A549 (cell line): ENCODE measurements at regions not wholly inside any gene's neighbourhood (a gene's known extent, or its start where the extent isn't known, plus 50 kb on each side); places are given as distances from the start of the nearest gene placed in this dataset.

ENCODE experiments used
- HOXB5 ChIP-seq: fragments of 250-450 bp; sonication (Bioruptor Pico); IDR thresholded peaks from 2 replicates; pipeline ENCODE4 v1.5.0; 2020; ENCODE audit warnings: mild to moderate bottlenecking, moderate library complexity
- NFE2L2 ChIP-seq: fragments of 150-350 bp; conservative IDR thresholded peaks from 2 replicates; pipeline ENCODE4 v1.6.1; 2014; ENCODE audit warnings: low read length
- PHF8 ChIP-seq: fragments of 200-600 bp; sonication (generic); IDR thresholded peaks from 2 replicates; pipeline ENCODE4 v1.6.1; 2016; ENCODE audit warnings: low read depth, mild to moderate bottlenecking, antibody characterized with exemption, moderate library complexity, borderline replicate concordance
- POLR2A ChIP-seq: IDR thresholded peaks from 2 replicates; pipeline ENCODE4 v1.6.1; 2012; ENCODE audit warnings: mild to moderate bottlenecking, low read length
- RFX5 ChIP-seq: fragments of 450-650 bp; IDR thresholded peaks from 2 replicates; pipeline ENCODE4 v1.7.1; 2014; ENCODE audit warnings: antibody characterized with exemption, mild to moderate bottlenecking, moderate library complexity
- RNF2 ChIP-seq: fragments of 200-600 bp; sonication (generic); IDR thresholded peaks from 2 replicates; pipeline ENCODE4 v1.6.1; 2016; ENCODE audit warnings: low read depth, mild to moderate bottlenecking, antibody characterized with exemption, moderate library complexity, borderline replicate concordance
- SMC3 ChIP-seq: fragments of >200 bp; sonication (Bioruptor Twin); formaldehyde crosslinking; IDR thresholded peaks from 3 replicates; pipeline ENCODE4 v1.6.1; 2018; ENCODE audit warnings: inconsistent platforms
- TF ChIP-seq, protein P1 (sequence below): fragments of 250-450 bp; sonication (Bioruptor Pico); IDR thresholded peaks from 2 replicates; pipeline ENCODE4 v1.5.0; 2021; ENCODE audit warnings: mild to moderate bottlenecking, moderate library complexity, borderline replicate concordance
- TF ChIP-seq, protein P2 (sequence below): fragments of 450-650 bp; IDR thresholded peaks from 2 replicates; pipeline ENCODE4 v1.6.1; 2014; ENCODE audit warnings: antibody characterized with exemption
- TF ChIP-seq, protein P3 (sequence below): fragments of 200-600 bp; sonication (generic); IDR thresholded peaks from 2 replicates; pipeline ENCODE4 v1.6.1; 2016; ENCODE audit warnings: antibody characterized with exemption, mild to moderate bottlenecking, moderate library complexity
- TF ChIP-seq, protein P4 (sequence below): fragments of >200 bp; sonication (Bioruptor Twin); formaldehyde crosslinking; IDR thresholded peaks from 3 replicates; pipeline ENCODE4 v1.5.1; 2016
- TF ChIP-seq, protein P5 (sequence below): IDR thresholded peaks from 2 replicates; pipeline ENCODE4 v1.6.1; 2012

DNA sequence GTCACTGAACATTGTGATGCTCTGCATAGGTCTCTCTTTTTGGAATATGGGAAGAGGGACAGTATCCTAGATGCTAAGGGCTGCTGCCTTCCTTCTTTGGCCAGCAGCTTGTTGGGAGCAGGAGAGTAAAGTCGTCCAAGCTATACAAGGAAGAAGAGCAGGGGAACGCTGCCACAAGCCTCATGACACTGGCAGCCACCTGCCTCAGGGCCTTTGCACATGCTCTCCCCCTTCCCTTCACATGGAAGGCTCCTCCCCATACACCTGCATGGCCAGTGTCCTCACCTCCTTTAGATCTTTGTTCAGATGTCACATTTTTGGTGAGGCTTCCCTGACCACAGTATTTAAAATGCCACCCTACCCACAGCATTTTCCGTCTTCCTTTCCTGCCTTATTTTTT lies 78.1 kb upstream of the CRHR1 start:
- TF ChIP-seq, protein P1, sequence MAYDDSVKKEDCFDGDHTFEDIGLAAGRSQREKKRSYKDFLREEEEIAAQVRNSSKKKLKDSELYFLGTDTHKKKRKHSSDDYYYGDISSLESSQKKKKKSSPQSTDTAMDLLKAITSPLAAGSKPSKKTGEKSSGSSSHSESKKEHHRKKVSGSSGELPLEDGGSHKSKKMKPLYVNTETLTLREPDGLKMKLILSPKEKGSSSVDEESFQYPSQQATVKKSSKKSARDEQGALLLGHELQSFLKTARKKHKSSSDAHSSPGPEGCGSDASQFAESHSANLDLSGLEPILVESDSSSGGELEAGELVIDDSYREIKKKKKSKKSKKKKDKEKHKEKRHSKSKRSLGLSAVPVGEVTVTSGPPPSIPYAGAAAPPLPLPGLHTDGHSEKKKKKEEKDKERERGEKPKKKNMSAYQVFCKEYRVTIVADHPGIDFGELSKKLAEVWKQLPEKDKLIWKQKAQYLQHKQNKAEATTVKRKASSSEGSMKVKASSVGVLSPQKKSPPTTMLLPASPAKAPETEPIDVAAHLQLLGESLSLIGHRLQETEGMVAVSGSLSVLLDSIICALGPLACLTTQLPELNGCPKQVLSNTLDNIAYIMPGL, result no peak
- TF ChIP-seq PHF8 (no peak), NFE2L2 (no peak), HOXB5 (CRISPR knock-in tag) (no peak), SMC3 (no peak), RNF2 (no peak), POLR2A (no peak), RFX5 (no peak)
- TF ChIP-seq, protein P2, sequence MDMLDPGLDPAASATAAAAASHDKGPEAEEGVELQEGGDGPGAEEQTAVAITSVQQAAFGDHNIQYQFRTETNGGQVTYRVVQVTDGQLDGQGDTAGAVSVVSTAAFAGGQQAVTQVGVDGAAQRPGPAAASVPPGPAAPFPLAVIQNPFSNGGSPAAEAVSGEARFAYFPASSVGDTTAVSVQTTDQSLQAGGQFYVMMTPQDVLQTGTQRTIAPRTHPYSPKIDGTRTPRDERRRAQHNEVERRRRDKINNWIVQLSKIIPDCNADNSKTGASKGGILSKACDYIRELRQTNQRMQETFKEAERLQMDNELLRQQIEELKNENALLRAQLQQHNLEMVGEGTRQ, result no peak
- TF ChIP-seq, protein P3, sequence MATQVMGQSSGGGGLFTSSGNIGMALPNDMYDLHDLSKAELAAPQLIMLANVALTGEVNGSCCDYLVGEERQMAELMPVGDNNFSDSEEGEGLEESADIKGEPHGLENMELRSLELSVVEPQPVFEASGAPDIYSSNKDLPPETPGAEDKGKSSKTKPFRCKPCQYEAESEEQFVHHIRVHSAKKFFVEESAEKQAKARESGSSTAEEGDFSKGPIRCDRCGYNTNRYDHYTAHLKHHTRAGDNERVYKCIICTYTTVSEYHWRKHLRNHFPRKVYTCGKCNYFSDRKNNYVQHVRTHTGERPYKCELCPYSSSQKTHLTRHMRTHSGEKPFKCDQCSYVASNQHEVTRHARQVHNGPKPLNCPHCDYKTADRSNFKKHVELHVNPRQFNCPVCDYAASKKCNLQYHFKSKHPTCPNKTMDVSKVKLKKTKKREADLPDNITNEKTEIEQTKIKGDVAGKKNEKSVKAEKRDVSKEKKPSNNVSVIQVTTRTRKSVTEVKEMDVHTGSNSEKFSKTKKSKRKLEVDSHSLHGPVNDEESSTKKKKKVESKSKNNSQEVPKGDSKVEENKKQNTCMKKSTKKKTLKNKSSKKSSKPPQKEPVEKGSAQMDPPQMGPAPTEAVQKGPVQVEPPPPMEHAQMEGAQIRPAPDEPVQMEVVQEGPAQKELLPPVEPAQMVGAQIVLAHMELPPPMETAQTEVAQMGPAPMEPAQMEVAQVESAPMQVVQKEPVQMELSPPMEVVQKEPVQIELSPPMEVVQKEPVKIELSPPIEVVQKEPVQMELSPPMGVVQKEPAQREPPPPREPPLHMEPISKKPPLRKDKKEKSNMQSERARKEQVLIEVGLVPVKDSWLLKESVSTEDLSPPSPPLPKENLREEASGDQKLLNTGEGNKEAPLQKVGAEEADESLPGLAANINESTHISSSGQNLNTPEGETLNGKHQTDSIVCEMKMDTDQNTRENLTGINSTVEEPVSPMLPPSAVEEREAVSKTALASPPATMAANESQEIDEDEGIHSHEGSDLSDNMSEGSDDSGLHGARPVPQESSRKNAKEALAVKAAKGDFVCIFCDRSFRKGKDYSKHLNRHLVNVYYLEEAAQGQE, result no peak
- TF ChIP-seq, protein P4, sequence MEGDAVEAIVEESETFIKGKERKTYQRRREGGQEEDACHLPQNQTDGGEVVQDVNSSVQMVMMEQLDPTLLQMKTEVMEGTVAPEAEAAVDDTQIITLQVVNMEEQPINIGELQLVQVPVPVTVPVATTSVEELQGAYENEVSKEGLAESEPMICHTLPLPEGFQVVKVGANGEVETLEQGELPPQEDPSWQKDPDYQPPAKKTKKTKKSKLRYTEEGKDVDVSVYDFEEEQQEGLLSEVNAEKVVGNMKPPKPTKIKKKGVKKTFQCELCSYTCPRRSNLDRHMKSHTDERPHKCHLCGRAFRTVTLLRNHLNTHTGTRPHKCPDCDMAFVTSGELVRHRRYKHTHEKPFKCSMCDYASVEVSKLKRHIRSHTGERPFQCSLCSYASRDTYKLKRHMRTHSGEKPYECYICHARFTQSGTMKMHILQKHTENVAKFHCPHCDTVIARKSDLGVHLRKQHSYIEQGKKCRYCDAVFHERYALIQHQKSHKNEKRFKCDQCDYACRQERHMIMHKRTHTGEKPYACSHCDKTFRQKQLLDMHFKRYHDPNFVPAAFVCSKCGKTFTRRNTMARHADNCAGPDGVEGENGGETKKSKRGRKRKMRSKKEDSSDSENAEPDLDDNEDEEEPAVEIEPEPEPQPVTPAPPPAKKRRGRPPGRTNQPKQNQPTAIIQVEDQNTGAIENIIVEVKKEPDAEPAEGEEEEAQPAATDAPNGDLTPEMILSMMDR, result no peak
- TF ChIP-seq, protein P5, sequence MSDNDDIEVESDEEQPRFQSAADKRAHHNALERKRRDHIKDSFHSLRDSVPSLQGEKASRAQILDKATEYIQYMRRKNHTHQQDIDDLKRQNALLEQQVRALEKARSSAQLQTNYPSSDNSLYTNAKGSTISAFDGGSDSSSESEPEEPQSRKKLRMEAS, result no peak
